ENCODE measurements at regions not wholly inside any gene's neighbourhood (a gene's known extent, or its start where the extent isn't known, plus 50 kb on each side); places are given as distances from the start of the nearest gene placed in this dataset.
A peak's percentile ranks its signal among the peaks of the same experiment; 100 is the strongest.
"Not testable (repeated sequence)": the region's sequence is repeated elsewhere in the genome, so short reads cannot be mapped to it uniquely, and the experiment has no call there.

DNA sequence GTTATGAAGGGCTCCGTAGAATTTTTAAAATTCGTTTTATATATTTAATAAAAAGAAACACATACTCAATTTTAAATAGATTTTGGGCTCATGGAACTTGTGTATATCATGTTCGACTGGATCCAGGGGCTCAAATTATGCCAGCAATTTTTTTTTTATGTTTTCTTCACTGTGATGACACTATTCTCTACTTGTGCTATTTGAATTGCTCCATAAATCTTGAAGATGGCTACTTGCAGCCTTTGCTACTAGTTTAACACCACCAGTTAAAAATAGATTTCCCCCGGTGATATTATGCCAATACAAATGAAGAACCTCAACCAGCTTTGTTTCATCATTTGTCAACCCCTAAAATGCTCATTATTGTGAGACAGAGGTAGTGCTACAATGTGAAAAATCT, 933.2 kb downstream of the IPMK start:
- Mint-ChIP-seq H3K36me3 (ENCODE audit: low read depth, unreplicated experiment) (no peaks in the 10 kb centered on the region), H3K27ac (ENCODE audit: unreplicated experiment) (no peak overlapping the region), H3K27me3 (ENCODE audit: unreplicated experiment) (peaks cover 1% of the 10 kb centered on the region), H3K9me3 (ENCODE audit: unreplicated experiment) (no peaks in the 10 kb centered on the region), H3K4me3 (ENCODE audit: unreplicated experiment) (no peak overlapping the region), H3K4me1 (ENCODE audit: unreplicated experiment) (no peaks in the 10 kb centered on the region)
- TF ChIP-seq, protein P1, sequence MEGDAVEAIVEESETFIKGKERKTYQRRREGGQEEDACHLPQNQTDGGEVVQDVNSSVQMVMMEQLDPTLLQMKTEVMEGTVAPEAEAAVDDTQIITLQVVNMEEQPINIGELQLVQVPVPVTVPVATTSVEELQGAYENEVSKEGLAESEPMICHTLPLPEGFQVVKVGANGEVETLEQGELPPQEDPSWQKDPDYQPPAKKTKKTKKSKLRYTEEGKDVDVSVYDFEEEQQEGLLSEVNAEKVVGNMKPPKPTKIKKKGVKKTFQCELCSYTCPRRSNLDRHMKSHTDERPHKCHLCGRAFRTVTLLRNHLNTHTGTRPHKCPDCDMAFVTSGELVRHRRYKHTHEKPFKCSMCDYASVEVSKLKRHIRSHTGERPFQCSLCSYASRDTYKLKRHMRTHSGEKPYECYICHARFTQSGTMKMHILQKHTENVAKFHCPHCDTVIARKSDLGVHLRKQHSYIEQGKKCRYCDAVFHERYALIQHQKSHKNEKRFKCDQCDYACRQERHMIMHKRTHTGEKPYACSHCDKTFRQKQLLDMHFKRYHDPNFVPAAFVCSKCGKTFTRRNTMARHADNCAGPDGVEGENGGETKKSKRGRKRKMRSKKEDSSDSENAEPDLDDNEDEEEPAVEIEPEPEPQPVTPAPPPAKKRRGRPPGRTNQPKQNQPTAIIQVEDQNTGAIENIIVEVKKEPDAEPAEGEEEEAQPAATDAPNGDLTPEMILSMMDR (IDR thresholded peaks at IDR 0.05; ENCODE audit: unreplicated experiment): no peak
- DNase-seq (ENCODE audit: low spot score): no peak

DNA sequence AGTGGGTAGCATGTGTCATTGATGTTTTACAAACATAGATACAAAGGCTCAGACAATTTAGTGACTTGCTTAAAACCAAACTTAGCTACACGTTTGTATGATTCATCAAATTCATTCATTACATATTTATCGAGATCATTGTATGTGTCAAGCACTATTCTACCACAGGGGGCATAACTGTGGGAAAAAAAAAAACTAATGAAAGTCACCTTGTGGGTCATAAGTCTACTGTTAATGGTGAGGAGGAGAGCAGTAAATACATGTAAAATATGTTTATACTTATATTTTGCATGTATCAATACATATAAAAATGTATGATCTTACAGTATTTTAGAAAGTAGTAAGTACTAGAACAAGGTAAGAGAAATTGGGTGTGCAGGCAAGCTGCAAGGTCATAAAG, 933.8 kb downstream of the IPMK start:
- Mint-ChIP-seq H3K4me3 (ENCODE audit: unreplicated experiment) (no peak overlapping the region), H3K9me3 (ENCODE audit: unreplicated experiment) (no peaks in the 10 kb centered on the region), H3K27ac (ENCODE audit: unreplicated experiment) (no peak overlapping the region), H3K4me1 (ENCODE audit: unreplicated experiment) (no peaks in the 10 kb centered on the region), H3K27me3 (ENCODE audit: unreplicated experiment) (peaks cover 1% of the 10 kb centered on the region), H3K36me3 (ENCODE audit: low read depth, unreplicated experiment) (no peaks in the 10 kb centered on the region)
- TF ChIP-seq, protein P1 (IDR thresholded peaks at IDR 0.05; ENCODE audit: unreplicated experiment): peak; percentile 43
- no peak for DNase-seq (ENCODE audit: low spot score)

DNA sequence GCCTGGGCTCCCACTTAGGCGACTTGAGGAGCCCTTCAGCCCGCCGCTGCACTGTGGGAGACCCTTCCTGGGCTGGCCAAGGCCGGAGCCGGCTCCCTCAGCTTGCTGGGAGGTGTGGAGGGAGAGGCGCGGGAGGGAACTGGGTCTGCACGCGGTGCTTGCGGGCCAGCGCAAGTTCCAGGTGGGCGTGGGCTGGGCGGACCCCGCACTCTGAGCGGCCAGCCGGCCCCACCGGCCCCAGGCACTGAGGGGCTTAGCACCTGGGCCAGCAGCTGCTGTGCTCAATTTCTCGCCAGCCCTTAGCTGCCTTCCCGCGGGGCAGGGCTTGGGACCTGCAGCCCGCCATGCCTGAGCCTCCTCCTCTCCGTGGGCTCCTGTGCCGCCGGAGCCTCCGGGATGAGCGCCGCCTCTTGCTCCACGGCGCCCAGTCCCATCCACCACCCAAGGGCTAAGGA, 946.3 kb downstream of the IPMK start:
- H3K27me3 Mint-ChIP-seq (ENCODE audit: unreplicated experiment); H3K9me3 Mint-ChIP-seq (ENCODE audit: unreplicated experiment); H3K36me3 Mint-ChIP-seq (ENCODE audit: low read depth, unreplicated experiment); H3K4me3 Mint-ChIP-seq (ENCODE audit: unreplicated experiment); H3K27ac Mint-ChIP-seq (ENCODE audit: unreplicated experiment); H3K4me1 Mint-ChIP-seq (ENCODE audit: unreplicated experiment); DNase-seq (ENCODE audit: low spot score): not testable (repeated sequence)

DNA sequence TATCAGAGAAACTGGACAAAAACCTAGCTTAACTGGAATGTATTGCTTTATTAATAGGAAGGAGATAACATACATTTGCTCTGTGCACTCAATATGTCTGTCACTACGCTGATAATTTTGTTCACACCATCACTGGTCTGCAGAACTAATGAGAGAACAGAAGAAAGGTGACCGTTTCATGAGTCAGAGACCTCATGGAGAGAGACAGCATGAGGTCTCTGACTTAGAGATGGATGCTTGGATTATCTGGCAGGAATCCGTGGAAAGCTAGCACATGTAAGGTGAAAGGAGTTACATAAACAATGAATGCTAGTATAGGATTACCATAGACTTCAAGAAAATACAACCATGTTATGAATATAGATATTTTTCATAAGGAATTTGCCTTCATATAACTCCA, 947.3 kb downstream of the IPMK start:
- no peak for DNase-seq (ENCODE audit: low spot score)
- no peaks in the 10 kb centered on the region for H3K4me1 Mint-ChIP-seq (ENCODE audit: unreplicated experiment)
- no peaks in the 10 kb centered on the region for H3K9me3 Mint-ChIP-seq (ENCODE audit: unreplicated experiment)
- no peaks in the 10 kb centered on the region for H3K36me3 Mint-ChIP-seq (ENCODE audit: low read depth, unreplicated experiment)
- TF ChIP-seq, protein P1 (IDR thresholded peaks at IDR 0.05; ENCODE audit: unreplicated experiment): no peak
- no peak overlapping the region for H3K27ac Mint-ChIP-seq (ENCODE audit: unreplicated experiment)
- H3K4me3 Mint-ChIP-seq (ENCODE audit: unreplicated experiment): no peak overlapping the region
- no peaks in the 10 kb centered on the region for H3K27me3 Mint-ChIP-seq (ENCODE audit: unreplicated experiment)

DNA sequence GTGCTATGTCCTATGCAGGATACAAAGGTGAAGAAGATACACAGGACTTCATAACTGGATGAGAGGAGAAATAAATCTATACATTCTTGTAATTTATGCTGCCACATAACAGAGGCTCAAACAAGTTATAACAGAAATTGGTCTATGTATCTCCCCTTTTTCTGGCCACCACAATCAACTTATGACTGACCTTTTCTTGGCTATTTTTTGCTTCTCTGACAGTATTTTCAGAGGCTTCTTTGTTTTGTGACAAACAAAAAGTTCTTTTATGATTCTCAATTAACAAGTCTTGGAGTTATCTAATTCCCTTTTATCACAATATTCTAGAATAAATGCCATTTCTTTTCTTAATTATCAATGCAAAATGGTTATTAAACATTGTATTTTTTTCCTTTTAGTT, 953.0 kb upstream of the ZWINT start:
- H3K36me3 Mint-ChIP-seq (ENCODE audit: low read depth, unreplicated experiment): no peaks in the 10 kb centered on the region
- H3K9me3 Mint-ChIP-seq (ENCODE audit: unreplicated experiment): no peaks in the 10 kb centered on the region
- peaks cover 4% of the 10 kb centered on the region for H3K4me1 Mint-ChIP-seq (ENCODE audit: unreplicated experiment)
- no peaks in the 10 kb centered on the region for H3K27me3 Mint-ChIP-seq (ENCODE audit: unreplicated experiment)
- H3K27ac Mint-ChIP-seq (ENCODE audit: unreplicated experiment): no peak overlapping the region
- DNase-seq (ENCODE audit: low spot score): no peak
- TF ChIP-seq, protein P1 (IDR thresholded peaks at IDR 0.05; ENCODE audit: unreplicated experiment): no peak
- no peak overlapping the region for H3K4me3 Mint-ChIP-seq (ENCODE audit: unreplicated experiment)

DNA sequence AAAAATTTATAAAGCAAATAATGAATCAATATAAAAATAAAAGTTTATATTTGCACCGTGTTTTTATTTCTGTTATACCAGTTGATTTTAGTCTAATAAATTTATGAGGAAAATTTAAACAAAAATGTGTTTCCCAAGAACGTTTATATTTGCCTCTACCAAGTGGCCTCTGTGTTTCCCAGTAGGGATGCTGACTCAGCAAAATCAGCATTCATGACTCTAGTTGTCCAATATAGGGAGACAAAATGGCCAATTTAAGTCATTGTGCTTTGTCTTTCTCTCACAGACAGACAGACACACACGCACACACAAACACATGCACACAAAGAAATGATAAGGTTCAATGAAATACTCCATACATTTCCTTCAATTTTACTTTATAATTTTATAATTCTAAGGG, 942.5 kb upstream of the ZWINT start:
- Mint-ChIP-seq H3K9me3 (ENCODE audit: unreplicated experiment) (no peaks in the 10 kb centered on the region), H3K36me3 (ENCODE audit: low read depth, unreplicated experiment) (no peaks in the 10 kb centered on the region)

More for the DNA sequence above, 942.5 kb upstream of the ZWINT start:
- Mint-ChIP-seq H3K4me1 (ENCODE audit: unreplicated experiment) (no peaks in the 10 kb centered on the region), H3K4me3 (ENCODE audit: unreplicated experiment) (no peak overlapping the region), H3K27ac (ENCODE audit: unreplicated experiment) (no peak overlapping the region), H3K27me3 (ENCODE audit: unreplicated experiment) (no peaks in the 10 kb centered on the region)
- DNase-seq (ENCODE audit: low spot score): no peak
- TF ChIP-seq, protein P1 (IDR thresholded peaks at IDR 0.05; ENCODE audit: unreplicated experiment): no peak

Measured in endothelial cell (in vitro differentiated cells).